Stimulated activated naive CD8-positive, alpha-beta T cell treated with anti-CD3 and anti-CD28 coated beads, Interleukin-15, amount 100 ng/mL, for 72 hours (primary cell): ENCODE measurements at regions not wholly inside any gene's neighbourhood (a gene's known extent, or its start where the extent isn't known, plus 50 kb on each side); places are given as distances from the start of the nearest gene placed in this dataset.

Experiments
- ATAC-seq: fragments of 150-1000 bp; cut with Tn5 transposase; 2 replicates; pipeline ENCODE4 v1.10.0; 2021; ENCODE audit warnings: mild to moderate bottlenecking, moderate library complexity
- DNase-seq, 2 donors: peaks; one replicate each; pipeline ENCODE4 v3.0.0; 2021 to 2022
- H3K27ac Mint-ChIP-seq, 2 donors: one replicate each; pipeline ENCODE4 v1.8.0; 2022; ENCODE audit warnings: mild to moderate bottlenecking in 2 of 2, mixed read lengths in 2 of 2, moderate library complexity in 2 of 2
- H3K27me3 Mint-ChIP-seq: one replicate; pipeline ENCODE4 v1.8.0; 2022; ENCODE audit warnings: mixed read lengths
- H3K4me1 Mint-ChIP-seq: one replicate; pipeline ENCODE4 v1.8.0; 2022; ENCODE audit warnings: mild to moderate bottlenecking, mixed read lengths
- H3K4me3 Mint-ChIP-seq, 2 donors: one replicate each; pipeline ENCODE4 v1.8.0; 2022; ENCODE audit warnings: mild to moderate bottlenecking in 2 of 2, mixed read lengths in 2 of 2, moderate library complexity in 1 of 2
- H3K9me3 Mint-ChIP-seq, 2 donors: one replicate each; pipeline ENCODE4 v1.8.0; 2022; ENCODE audit warnings: mixed read lengths in 2 of 2

DNA sequence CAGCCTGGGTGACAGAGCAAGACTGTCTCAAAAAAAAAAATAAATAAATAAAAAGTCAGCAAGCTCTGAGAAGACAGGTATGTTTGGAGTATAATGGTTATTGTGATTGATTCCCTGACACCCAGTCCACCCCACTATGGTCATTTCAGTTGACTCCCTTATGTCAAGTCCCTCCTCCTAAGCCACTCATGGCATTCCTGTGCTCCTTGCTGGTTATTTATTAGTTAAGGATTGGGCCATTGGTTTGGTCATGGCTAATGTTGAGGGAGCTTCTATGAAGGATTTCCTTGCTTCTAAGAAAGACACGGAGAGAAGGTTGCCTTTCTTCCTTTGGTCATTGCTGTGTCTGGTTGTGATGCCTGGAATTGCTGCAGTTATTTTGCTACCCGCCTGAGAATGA is 140.1 kb downstream of the UCHL1 start:
- no peaks in the 10 kb centered on the region for H3K4me1 Mint-ChIP-seq
- H3K4me3 Mint-ChIP-seq, result no peak overlapping the region
- H3K27ac Mint-ChIP-seq, result no peak overlapping the region
- ATAC-seq, result no peak
- no peaks in the 10 kb centered on the region for H3K27me3 Mint-ChIP-seq
- H3K9me3 Mint-ChIP-seq, result no peaks in the 10 kb centered on the region
- no peak for DNase-seq

DNA sequence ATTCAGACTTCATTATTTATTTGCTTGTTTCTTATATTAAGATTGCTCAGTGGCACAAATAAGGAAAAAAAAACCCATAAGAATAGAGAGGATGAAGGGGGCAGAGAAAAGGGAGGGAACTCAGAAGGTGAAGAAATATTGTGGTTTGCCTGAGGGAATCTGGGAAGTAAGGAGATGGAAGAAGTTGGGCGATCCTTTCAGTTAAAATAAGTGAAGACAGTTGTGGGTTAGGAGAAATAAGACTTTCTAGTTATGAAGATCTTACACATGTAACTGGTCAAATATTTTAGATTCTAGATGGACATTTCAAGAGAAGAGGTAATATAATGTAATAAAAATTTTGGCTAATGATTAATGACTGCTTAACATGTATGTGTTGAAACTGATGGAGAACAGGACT is 138.7 kb upstream of the LIMCH1 start:
- Mint-ChIP-seq H3K27me3 (no peaks in the 10 kb centered on the region), H3K27ac (no peak overlapping the region), H3K4me3 (no peak overlapping the region), H3K9me3 (peaks cover 0 to 5% of the 10 kb centered on the region in 2 donors), H3K4me1 (no peaks in the 10 kb centered on the region)
- ATAC-seq (no peak), DNase-seq (no peak)

DNA sequence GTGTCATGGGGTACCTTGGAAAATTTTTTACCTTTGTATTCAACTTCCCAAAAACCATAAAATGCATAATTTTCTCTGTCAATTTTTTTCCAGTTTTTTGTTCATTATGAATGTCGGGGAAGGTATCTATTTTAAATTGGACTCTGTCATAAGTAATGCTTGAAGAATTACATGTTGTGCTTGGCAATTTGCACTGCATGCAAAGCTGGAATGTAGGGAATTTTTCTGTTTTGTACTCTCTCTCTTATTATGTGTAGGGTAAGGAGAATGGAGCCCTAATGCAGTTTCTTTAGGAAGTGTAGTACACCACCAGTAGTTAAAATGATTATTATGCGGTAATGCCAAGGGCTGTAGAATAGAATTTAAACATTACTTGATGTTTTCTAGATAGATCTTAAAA is 137.7 kb upstream of the LIMCH1 start:
- ATAC-seq (no peak), DNase-seq (no peak)
- no peak overlapping the region for H3K4me3 Mint-ChIP-seq
- H3K27ac Mint-ChIP-seq, result no peak overlapping the region
- no peaks in the 10 kb centered on the region for H3K4me1 Mint-ChIP-seq
- no peaks in the 10 kb centered on the region for H3K27me3 Mint-ChIP-seq
- peaks cover 0 to 5% of the 10 kb centered on the region in 2 donors for H3K9me3 Mint-ChIP-seq

DNA sequence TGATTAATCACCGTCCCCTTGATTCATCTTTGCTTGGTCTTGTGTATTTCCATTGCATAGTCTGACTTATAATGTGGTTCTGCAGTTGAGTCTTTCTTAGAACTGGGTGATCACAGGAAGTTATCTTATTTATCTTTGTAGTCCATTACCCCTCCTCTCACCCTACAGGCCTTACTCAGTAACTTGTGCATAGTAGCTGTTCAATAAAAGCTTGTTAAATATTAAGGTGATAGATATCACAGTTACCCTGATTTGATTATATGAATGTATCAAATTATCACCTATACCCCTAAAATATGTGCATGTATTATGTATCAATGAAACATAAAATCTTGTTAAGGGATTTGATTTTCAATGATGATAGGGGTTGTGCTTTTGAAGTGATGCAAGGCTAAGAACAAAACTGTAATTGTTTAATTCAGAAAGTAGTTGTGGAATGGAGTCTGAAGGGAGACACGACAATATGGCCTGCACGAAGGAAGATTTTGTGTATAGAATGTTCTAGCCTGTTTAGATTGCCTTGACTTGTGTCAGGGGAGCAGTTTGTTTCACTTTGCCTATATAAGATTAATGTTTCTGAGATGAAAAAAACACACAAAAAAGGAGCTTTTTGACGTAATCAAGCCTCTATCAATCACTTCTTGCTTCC is 132.4 kb upstream of the LIMCH1 start:
- no peaks in the 10 kb centered on the region for H3K4me1 Mint-ChIP-seq
- DNase-seq, result no peak
- H3K4me3 Mint-ChIP-seq, result no peak overlapping the region
- peaks cover 1% of the 10 kb centered on the region for H3K27me3 Mint-ChIP-seq
- ATAC-seq, result no peak
- peaks cover 0 to 5% of the 10 kb centered on the region in 2 donors for H3K9me3 Mint-ChIP-seq
- H3K27ac Mint-ChIP-seq, result no peak overlapping the region

DNA sequence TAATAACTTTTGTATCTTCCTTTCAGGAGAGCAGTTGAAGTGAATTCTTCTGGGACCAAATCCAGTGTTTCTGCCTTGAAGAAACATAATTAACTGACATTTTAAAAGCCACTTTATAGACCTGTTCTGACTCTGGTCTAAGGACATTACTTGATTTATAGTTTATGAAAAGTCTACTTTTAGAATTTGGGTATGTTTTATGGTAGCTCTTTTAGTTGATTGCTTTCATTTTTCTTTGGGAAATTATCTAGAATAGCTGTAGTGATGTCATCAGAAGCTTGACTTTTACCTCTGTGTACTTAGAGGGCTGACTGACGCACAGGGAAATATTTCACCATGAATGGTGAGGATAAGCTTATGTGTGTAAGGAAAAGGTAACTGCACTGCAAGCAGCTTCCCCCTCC is 131.8 kb upstream of the LIMCH1 start:
- no peak for DNase-seq
- no peak for ATAC-seq
- no peak overlapping the region for H3K4me3 Mint-ChIP-seq
- H3K4me1 Mint-ChIP-seq, result no peaks in the 10 kb centered on the region
- peaks cover 7% of the 10 kb centered on the region for H3K27me3 Mint-ChIP-seq
- peaks cover 0 to 5% of the 10 kb centered on the region in 2 donors for H3K9me3 Mint-ChIP-seq
- no peak overlapping the region for H3K27ac Mint-ChIP-seq

DNA sequence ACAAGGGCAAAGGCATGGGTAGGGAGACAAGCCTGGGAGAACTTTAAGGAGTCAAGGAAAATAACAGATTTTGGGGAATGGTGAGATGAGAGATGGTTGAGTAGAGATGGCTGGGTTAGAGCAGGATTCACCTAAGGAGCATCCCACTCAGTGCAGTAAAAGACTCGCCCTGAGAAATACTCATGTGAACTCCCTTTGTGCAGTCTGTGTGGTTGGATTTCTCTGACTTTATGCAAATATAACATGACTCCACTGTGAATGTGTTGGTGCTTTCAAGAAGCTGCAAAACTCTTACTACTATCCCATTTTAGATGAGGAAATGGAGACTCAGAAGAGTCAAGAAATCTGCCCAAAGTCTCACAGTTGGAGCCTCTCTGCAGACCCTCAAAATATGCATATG is 129.8 kb upstream of the LIMCH1 start:
- Mint-ChIP-seq H3K27ac (no peak overlapping the region), H3K4me3 (no peak overlapping the region), H3K9me3 (peaks cover 0 to 5% of the 10 kb centered on the region in 2 donors), H3K27me3 (peaks cover 14% of the 10 kb centered on the region), H3K4me1 (no peaks in the 10 kb centered on the region)
- ATAC-seq, result no peak
- no peak for DNase-seq

DNA sequence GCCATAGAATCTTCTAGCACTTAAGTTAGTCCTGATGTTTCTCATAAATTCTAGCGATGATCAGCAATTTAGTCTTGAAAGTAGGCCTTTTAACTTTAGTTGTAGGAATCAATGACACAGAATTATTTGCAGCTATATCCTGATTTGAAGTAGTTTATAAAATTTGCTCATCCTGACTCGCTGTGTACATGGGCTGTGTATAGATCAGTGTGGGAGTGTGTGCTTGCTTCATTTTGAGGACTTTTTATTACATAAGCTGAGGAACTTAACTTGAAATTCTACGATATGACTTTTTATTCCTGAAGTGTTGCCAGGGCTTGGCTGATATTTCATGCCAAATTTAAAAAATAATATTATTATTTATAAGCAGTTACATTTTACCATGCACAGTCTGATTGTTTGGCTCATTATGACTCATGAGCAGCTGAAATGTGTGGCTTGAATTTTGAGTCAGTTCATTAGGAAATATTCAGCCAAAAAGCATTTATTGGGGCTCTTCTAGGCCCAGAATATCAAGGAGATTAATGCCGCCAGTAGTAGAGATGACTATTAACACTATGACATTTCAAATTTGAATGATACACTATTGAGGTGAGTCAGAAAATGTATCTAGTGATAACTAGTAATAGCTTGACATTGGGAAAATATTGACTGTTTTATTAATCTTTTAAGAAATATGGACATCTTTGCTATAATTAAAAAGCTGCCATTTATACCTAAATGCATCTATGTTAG is 128.9 kb upstream of the LIMCH1 start:
- H3K4me1 Mint-ChIP-seq, result no peaks in the 10 kb centered on the region
- no peak for DNase-seq
- H3K27me3 Mint-ChIP-seq, result peaks cover 22% of the 10 kb centered on the region
- H3K27ac Mint-ChIP-seq, result no peak overlapping the region
- no peak overlapping the region for H3K4me3 Mint-ChIP-seq
- H3K9me3 Mint-ChIP-seq, result peaks cover 0 to 1% of the 10 kb centered on the region in 2 donors
- ATAC-seq, result no peak

DNA sequence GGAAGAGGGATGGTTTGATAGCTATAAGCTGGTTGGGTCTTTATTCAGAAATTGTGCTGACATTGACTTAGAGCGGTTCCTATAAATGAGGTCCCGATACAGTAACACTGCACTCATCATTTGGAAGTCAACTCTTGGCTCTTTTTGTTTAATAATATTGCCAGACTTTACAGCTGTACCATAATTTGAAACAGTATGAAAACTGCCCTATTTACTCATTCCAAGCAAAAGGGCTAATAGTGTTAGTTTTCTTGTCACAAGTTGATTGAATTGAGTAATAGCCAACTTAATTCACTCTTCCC is 128.4 kb upstream of the LIMCH1 start:
- no peak overlapping the region for H3K27ac Mint-ChIP-seq
- no peaks in the 10 kb centered on the region for H3K9me3 Mint-ChIP-seq
- H3K4me1 Mint-ChIP-seq, result no peaks in the 10 kb centered on the region
- ATAC-seq (no peak), DNase-seq (no peak)
- H3K4me3 Mint-ChIP-seq, result no peak overlapping the region
- H3K27me3 Mint-ChIP-seq, result peaks cover 23% of the 10 kb centered on the region

DNA sequence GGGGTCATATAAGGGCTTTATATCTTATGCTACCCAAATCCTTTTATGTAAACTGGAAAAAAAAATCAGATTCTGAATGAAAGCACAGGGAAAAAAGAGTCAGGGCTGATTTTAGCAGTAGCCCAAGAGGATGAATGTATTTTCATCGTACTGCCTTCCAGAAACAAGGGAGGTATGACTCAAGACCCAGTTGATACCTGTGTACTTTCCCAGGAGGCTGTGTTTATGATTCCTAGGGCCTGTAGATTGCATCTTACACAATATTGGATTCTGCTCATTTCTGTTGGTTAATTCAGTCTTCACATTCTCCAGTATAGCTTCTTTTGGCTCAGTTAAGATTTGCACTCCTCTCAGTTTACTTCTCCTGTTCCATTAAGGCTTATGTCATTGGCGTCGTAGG is 127.9 kb upstream of the LIMCH1 start:
- Mint-ChIP-seq H3K4me3 (no peak overlapping the region), H3K27me3 (peaks cover 23% of the 10 kb centered on the region), H3K9me3 (no peaks in the 10 kb centered on the region), H3K27ac (no peak overlapping the region), H3K4me1 (no peaks in the 10 kb centered on the region)
- DNase-seq (no peak), ATAC-seq (no peak)

DNA sequence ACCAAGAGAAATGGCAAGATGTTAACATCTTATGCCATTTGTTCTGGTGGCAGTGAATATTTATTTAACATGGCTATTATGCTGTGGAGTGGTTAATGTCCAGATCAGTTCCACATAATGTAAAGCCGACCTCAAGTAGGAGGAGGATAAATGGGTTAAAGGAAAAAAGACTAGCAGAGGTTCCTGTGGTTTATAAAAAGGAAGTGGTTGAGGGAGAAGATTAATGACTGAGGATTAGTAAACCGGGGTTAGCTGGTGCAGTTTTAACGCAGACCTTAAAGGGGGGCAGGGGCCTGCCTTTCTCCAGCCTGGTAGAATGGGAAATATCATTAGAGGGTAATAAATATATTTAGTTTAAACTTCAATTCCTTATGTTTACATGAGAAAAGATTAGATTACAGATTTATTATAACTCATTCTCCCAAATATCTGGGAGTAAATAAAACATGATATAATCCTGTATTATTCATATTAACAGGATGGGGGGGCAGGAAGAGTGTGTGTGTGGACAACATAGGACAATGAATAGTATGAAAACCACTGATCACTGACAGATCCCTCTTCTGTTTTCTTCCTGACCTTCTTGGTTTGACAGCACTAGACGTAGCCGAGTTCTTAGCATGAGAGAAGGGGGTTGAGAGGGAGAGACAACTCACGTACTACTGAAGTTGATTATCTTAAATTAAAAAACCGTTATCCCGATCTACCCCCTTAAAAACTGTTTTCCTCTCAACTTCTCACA is 124.1 kb upstream of the LIMCH1 start:
- DNase-seq (no peak), ATAC-seq (no peak)
- Mint-ChIP-seq H3K9me3 (no peaks in the 10 kb centered on the region), H3K4me3 (no peak overlapping the region), H3K27ac (peak overlapping the region in 1 of 2 donors; percentile 61), H3K4me1 (no peaks in the 10 kb centered on the region), H3K27me3 (peaks cover 23% of the 10 kb centered on the region)

DNA sequence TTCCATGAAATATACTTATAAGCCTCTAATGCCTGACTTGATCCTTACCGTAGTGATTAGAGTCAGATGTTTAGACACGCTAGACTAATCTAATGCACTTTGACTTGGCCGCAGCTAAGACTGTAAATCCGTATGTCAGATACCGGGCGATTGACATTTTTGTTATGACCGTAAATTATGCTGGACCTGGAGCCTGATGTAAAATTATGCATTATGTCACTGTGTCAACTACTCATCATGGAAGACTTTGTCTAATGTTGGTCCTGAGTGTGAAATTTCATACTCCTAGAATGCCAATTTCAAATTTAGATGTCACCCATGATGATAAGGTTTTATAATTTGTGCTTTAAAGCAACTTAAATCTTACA is 123.6 kb upstream of the LIMCH1 start:
- no peak overlapping the region for H3K27ac Mint-ChIP-seq
- no peak overlapping the region for H3K4me3 Mint-ChIP-seq
- DNase-seq (no peak), ATAC-seq (no peak)
- no peaks in the 10 kb centered on the region for H3K4me1 Mint-ChIP-seq
- no peaks in the 10 kb centered on the region for H3K9me3 Mint-ChIP-seq
- peaks cover 23% of the 10 kb centered on the region for H3K27me3 Mint-ChIP-seq

DNA sequence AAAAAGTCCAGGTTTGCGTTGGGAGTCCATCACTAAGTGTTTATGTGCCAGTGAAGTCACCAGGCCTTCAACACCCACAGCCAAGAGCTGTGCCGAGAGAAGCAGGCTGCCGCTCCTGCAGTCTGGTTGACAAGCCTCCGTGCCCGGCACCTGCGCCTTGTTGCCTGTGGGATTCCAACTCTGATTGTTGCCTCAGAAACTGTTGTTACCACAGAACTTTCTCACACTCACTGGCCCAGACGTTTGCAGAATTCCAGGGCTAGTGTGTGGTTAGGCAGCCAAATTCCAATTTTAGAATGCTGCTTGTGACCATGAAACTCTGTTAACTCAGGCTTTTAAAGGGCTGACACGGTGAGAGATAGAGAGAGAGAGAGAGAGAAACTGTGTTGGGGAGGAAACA is 119.5 kb upstream of the LIMCH1 start:
- ATAC-seq, result no peak
- Mint-ChIP-seq H3K27me3 (peaks cover 7% of the 10 kb centered on the region), H3K4me3 (no peak overlapping the region), H3K9me3 (no peaks in the 10 kb centered on the region), H3K27ac (no peak overlapping the region), H3K4me1 (no peaks in the 10 kb centered on the region)
- no peak for DNase-seq

DNA sequence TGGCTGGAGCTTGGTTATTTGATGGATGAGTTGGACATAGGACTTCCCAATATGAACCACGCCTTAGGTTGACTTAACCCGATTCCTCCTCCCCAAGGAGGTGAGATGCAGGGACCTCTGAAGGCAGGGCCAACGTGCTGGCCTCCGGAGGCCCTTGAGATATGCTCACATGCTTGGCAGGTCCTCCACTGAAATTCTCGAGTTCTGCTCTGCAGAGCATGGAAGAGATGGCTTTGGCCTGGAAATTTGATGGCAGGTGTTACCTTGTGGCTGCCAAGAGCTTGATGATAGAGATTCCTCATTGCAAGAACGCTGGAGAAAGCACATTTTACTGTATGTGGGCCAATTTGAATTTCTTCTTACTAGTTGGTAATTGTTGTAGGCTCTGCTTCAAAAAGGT is 117.4 kb upstream of the LIMCH1 start:
- H3K27ac Mint-ChIP-seq, result no peak overlapping the region
- no peaks in the 10 kb centered on the region for H3K27me3 Mint-ChIP-seq
- no peaks in the 10 kb centered on the region for H3K4me1 Mint-ChIP-seq
- H3K4me3 Mint-ChIP-seq, result no peak overlapping the region
- no peak for ATAC-seq
- DNase-seq, result no peak
- H3K9me3 Mint-ChIP-seq, result peaks cover 0 to 4% of the 10 kb centered on the region in 2 donors

DNA sequence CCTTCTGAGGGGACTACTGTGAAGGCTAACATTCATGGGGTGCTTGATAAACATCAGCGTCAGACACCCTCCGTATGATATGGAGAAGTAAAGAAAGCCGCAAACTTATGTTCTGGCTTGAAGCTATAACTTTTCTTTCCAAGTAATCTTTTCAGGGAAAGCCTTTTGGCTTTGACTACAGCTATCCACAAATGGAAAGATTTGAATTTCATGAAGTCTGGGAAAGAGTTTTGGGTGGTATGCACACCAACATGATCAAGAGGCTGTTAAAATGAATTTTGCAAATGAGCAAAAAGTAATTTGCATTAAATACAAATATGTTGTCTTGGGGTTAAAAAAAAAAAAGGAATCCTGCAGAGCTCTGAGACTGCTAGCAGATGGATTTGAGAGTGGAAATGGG is 114.8 kb upstream of the LIMCH1 start:
- ATAC-seq (no peak), DNase-seq (no peak)
- Mint-ChIP-seq H3K9me3 (peaks cover 0 to 8% of the 10 kb centered on the region in 2 donors), H3K4me3 (no peak overlapping the region), H3K4me1 (no peaks in the 10 kb centered on the region), H3K27me3 (no peaks in the 10 kb centered on the region), H3K27ac (no peak overlapping the region)

DNA sequence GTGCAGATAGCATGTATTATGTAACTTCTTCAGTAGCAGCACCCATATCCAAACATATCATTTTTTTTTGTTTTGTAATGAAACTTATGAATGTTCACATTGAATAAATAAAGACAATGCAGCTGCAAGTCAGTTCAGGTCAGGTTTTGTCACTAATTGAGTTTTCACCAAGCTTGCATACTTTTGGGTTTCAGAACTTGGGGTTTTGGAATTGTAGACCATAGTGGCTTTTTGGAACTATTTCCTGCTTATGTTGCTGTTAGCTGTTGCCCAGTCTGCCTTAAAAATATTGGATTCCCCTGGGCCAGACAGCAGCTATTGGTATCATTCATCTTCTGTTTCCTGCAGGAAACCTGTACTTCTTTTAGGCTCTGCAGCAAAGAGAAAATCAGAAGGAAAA is 113.4 kb upstream of the LIMCH1 start:
- ATAC-seq (no peak), DNase-seq (no peak)
- H3K27ac Mint-ChIP-seq, result no peak overlapping the region
- H3K27me3 Mint-ChIP-seq, result no peaks in the 10 kb centered on the region
- no peak overlapping the region for H3K4me3 Mint-ChIP-seq
- no peaks in the 10 kb centered on the region for H3K4me1 Mint-ChIP-seq
- H3K9me3 Mint-ChIP-seq, result peaks cover 0 to 8% of the 10 kb centered on the region in 2 donors

DNA sequence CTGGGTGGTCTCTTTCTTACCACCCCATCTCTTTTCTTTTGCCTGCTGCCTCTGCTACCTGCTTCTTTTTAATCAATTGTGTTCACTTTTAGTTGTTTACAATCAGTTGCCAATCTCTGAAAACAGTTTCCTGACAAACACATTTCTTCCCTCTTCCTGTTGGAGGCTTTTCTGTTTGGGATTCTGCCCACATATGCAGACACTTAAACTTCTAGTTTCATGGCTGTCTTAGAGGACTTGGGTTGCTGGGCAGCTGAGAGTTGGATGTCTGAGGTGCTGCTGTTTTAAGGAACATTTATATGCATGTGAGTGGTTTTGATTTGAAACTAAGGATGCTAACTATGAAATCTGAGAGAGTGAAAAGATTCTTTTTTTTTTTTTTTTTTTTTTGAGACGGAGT is 112.3 kb upstream of the LIMCH1 start:
- H3K27ac Mint-ChIP-seq, result no peak overlapping the region
- H3K4me3 Mint-ChIP-seq, result no peak overlapping the region
- DNase-seq (no peak), ATAC-seq (no peak)
- peaks cover 0 to 8% of the 10 kb centered on the region in 2 donors for H3K9me3 Mint-ChIP-seq
- no peaks in the 10 kb centered on the region for H3K4me1 Mint-ChIP-seq
- H3K27me3 Mint-ChIP-seq, result no peaks in the 10 kb centered on the region
